Eye (tissue), 1 donor: ENCODE measurements at regions not wholly inside any gene's neighbourhood (a gene's known extent, or its start where the extent isn't known, plus 50 kb on each side); places are given as distances from the start of the nearest gene placed in this dataset.
A peak's percentile ranks its signal among the peaks of the same experiment; 100 is the strongest.
"Not testable (repeated sequence)": the region's sequence is repeated elsewhere in the genome, so short reads cannot be mapped to it uniquely, and the experiment has no call there.

ENCODE experiments used
- DNase-seq: peaks from one replicate; pipeline ENCODE4 v3.0.0-alpha.2; 2015

GRCh38 chr5:17401470-17402288 is 96.4 kb upstream of the TAF11L2 start:
- DNase-seq: peak; percentile 35

DNA sequence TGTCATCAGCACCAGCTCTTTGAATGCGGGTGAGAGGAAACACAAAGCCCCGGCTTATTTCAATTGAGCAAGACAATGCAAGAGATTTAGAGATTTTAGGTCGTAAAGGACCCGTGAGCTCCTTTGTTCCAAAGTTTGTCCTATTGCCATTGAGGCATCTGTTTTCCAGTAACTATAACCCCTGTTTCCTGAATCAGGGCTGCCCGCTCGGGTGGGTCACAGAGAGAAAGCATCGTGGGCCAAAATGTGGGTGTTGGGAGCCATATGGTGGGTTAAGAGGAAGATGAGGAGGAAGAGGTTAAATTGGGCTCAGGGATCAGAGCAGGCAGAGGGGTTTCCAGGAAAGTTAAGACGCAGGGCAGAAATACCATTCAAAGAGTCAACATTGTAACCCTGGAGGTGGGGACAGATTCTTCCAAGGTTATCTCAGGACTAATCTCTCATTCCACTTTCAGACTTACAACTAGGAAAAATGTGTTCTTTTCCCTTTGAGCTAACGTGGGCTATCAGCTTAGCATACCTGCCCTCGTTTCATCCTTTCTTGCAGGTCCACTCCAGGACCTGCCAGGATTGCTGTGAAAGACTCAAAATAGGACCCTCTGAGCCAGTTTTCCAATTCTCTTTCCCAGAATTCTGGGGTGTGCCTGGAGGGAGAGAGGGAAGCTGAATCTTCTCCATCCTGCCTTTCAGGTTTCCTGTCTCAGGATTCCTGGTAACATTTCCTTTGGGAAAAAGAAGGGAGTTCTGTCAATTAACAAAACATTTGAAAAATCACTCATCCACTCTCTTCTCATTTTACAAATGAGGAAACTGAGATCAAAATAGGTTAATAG is 95.5 kb upstream of the TAF11L2 start:
- peak; percentile 23 for DNase-seq

DNA sequence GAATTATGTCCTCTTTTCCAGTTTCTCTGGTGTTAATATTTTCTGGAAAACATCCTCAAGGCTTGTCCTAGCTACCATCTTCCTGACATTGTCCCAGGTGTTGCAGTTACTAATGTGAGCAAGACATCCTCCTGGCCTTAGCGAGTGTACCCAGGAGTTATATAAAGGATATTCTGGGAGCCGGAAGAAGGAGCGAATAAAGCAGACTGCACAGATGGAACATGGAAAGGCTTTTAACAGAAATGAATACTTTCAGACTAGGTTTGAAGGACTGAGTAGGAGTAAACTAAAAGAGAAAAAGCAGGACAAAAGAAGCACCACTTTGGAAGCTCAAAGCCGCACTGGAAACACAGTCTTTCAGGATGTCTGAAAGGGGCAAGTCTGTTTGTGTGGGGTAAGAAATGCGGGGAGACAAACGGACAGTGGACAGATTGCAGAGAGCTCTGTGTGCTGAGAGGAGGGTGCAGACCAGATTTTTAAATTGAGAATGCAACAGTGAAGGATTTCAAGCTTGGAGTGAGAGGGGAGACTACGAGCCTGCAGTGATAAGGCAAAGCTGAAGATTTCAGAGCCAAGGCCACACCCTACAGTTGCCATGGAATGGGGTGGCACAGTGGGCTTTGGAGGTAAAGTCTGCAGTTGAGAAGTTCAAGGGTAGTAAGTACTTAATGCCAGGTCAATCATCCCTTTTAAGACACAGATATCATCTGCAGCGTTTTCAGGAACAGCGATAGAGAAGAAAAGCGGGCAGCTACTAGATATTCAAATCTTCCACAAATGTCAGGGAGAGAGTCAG is 94.1 kb upstream of the TAF11L2 start:
- no peak for DNase-seq

DNA sequence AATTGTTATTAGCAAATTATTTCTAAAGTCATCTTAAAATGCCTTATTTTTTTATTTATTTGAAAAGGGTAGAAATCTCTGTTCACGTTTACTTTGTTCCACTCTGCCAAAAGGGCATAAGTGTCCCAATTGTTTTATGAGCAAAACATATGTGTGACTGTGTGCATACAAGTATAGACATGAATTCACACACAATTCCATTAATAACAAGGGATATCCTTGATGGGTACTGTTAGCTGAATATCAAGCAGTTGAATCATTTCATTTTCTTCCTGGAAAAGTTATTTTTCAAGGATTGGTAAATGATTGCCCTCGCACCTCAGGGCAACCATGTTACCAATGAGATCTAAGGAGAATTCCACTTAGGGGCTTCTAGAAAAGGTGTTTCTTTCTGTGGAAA is 92.1 kb upstream of the TAF11L2 start:
- no peak for DNase-seq

DNA sequence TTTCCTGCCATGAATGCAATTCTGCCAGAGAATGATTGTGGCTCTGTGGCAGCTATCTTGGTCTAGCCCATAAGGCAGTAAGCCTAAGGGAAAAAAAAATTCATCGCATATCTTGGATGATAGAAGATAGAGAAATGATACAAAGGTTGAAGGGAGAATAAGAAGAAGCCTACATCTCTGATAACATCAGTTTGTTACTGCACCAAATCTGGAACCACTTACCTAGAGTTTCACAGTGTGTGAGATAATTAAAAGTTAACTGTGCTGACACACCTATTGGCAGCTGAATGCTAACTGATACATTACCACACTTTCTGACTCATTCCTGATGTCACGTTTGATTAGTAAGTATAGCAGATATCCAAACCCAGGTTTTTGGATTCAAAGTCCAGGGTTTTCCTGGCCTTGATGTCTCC is 91.6 kb upstream of the TAF11L2 start:
- peak; percentile 20 for DNase-seq

DNA sequence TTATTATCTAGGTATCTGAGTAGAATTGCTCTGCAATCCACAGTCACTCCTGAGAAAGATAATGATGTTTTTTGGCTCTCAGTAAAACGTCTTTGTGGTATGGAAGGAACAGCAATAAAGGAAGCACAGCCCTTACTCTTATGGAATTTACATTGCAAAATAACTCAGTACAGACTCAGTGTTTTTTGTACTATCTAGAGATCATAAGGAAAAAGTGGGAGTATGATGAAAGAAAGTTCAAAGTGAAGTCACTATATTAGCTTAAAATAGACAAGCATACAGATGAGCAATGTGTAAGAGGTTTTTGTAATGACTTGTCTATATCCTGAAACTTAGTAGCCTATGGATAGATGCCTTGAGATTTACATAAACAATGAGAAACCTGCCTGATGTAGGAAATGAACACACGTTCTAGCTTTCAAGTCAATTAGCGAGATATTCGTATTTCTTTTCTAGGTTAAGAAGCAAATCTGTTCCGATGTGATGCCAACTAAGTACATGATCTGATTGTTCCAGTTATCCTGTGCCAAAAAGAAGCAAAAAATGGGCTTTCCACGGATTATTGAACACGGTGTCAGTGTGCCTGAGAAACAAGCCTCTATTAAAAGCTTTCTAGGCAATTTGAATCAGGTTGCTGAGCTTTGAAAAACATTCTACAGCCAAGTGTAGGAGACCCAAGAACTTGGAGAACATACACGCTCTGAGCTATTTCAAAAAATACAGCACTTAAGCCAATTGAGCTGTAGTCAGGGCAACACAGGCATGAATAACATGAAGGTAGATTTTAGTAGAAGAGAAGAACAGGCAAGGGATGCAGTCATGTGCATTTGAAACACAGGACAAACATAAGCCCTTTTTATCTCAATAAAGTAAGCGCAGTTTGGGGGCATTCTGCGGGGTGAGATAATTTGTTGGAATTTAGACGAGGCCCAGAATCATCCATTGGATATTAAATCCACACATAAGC is 86.3 kb upstream of the TAF11L2 start:
- DNase-seq: peak; percentile 37

DNA sequence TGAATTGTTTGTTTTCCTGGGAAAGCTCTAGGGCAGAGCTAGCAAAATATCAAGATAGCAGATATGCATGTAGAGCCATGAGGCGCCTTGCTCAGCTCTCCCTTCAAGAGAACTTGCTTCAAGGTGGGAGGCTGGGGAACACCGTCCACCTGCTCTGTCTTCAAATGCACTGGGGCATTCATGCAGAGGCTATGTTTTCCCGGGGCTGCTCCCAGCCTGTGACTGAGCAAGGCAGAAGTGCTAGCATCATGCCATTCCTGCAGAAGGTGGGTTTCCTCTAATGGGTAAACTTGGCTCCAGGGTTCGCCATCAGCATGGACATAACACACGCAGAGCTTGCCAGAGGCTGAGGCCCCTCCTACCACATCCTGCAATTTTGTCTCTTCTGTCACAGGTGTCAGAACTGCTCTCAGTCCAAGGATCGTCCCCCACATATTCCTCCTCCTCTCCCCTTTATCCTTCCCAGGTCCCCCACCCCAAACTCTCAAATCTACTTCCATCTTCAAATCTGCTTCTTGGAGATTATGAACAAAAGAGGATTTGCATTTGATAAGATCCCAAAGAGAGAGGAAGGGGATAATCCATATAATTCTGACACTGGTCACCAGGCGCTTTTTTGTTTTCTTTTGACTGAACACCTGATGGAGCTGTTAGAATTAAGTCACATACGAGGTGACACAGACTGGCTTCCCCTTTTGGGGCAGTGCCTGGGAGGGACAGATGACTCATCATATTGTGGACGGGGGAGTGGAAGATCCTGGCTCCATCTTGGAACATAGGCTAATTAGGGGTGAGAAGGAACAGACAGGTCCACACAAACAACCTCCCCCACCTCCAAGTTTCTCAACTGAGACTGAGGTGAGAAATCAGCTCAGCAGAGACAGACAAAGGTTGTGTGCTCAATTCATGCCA is 85.0 kb upstream of the TAF11L2 start:
- DNase-seq: peak; percentile 23

- no peak for DNase-seq
Measured at GRCh38 chr5:17413691-17414090, 84.3 kb upstream of the TAF11L2 start.

DNA sequence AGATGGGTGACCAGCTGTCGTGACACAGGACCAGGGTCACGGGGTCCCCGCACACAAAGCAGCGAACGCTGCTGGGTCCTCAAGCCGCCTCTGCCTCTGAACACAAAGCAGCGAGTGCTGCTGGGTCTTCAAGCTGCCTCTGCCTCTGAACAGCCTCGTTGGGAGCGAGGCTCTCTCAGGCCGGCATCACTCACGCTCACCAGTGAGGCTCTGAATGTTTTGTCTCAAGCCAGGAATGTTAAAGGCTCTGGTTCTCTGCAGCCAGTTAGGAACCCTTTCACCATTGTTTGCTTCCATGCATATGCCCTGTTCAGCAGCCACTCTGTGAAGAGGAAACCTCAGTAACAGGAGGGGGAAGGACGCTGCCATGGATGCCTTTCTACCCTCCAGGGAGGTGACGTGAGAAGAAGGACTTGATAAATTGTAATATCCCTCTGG is 82.7 kb upstream of the TAF11L2 start:
- DNase-seq: peak; percentile 88

DNA sequence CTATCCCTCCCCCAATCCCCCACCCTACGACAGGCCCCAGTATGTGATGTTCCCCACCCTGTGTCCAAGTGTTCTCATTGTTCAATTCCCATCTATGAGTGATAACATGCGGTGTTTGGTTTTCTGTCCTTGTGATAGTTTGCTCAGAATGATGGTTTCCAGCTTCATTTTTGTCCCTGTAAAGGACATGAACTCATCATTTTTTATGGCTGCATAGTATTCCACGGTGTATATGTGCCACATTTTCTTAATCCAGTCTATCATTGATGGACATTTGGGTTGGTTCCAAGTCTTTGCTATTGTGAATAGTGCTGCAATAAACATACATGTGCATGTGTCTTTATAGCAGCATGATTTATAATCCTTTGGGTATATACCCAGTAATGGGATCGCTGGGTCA is 81.7 kb upstream of the TAF11L2 start:
- DNase-seq: not testable (repeated sequence)

DNA sequence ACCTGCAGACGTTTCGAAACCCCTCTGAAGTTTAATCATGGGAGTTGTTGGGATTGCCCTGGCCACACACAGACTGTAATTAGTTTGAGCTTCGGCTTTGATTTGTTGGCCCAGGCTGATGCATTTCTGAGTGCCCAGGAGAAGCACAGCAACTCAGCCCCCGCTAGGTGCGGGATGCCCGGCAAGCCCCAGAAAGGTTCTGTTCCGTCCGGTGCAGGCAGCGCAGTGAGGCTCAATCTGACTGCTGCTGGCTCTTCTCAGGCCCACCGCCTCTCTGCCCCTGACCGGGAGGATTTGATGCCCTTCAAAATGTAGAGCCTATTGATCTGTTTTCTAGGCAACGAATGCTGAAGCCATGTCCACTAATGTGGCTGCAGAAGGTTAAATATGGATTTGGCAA is 73.4 kb upstream of the TAF11L2 start:
- DNase-seq: no peak

- DNase-seq: no peak
Measured at GRCh38 chr5:17425385-17426070, 72.5 kb upstream of the TAF11L2 start.

DNA sequence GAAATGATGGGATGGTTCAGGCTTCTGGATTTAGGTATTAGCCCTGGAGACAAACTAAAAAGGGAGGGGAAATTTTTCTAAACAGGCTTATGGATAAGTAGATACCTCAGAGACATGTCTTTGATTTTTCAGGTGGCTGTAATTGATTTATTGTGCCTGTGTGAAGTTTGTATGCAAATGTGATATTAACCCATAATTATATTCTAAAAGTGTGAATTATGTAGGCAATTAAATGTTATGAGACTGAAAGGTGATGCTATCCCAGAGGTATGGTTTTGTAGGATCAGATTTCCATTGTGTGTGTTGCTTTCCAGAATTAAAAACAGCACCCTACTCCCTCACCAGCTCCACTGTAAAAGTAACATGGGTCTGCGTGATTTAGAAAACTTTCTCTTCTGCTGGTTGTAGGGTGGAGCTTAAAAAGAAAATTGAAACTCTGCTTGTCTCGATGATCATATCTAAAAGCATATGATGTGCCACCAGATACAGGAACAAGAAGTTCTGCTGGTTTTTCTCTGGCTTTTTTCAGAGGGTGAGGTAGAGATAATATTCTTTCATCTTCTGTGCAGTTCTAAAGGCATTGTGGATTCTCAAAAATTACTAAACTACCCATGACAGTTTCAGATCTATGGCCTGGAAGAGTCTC is 71.8 kb upstream of the TAF11L2 start:
- DNase-seq: no peak

DNA sequence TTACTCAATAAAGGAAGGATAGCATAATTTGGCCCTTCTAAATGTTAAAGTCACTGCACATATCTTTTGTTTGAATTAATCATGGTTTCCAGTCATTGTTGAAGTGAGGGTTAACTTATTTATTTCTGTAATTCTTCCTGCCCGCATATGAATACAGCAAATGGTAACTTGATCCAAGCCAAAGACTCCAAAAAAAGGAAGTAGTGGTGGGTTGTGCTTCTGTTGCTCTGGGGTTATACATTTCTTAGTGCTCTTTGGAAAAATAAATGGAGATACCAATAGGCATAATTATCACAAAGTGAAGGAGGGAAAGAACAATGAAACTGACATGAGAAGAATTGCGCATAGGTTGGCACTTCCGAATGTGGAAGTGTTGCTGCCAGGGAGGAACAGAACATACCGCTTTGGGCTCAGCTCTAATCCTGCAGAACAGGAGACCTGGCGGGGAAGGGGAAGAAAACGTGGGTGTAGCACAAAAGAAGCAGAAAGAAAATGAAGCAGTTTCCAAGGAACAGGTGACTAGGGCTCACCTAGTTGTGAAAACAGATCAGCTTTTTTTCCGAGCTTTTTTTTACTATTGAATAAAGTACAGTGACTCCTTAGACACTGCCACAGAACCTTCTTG is 69.7 kb upstream of the TAF11L2 start:
- DNase-seq: no peak

DNA sequence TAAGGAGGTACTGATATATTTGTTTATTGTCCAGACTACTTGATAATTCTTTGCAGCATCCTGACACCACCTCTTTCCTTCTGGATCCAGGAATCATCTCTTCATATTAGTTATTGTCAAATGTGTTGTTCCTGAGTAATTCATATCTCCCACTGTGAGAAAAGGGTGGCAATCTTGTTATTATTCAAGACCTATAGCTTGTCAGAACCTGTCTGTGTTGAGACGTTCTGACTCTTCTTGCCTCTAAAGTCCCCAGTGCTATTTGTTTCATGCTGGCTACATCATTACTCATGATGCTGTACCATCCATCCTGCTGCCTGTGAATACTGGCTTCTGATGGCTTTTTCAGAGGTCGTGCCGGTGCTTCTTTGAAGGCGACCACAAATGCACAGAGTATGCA is 68.7 kb upstream of the TAF11L2 start:
- no peak for DNase-seq

- no peak for DNase-seq
Measured at GRCh38 chr5:17430241-17430640, 67.8 kb upstream of the TAF11L2 start.

GRCh38 chr5:17431272-17432050 is 66.6 kb upstream of the TAF11L2 start:
- no peak for DNase-seq

DNA sequence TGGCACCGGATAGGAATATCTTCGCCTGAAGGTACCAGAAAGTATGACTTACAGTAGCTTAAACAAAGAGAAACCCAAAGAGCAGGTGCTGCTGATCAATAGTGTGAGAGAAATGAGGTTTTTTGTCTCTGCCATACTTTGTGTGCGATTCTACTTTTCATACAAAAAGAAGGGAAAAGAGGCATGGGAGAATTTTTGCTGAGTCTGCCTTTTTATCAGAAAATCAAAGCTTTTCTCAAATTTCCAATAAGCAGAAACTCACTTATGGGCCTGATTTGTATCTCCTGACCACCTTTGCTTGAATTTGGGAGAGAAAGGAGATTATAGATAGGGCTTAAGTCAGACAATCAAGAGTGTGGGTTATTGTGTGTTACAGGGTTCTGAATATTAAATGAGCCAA is 65.5 kb upstream of the TAF11L2 start:
- no peak for DNase-seq
